ENCODE measurements at regions not wholly inside any gene's neighbourhood (a gene's known extent, or its start where the extent isn't known, plus 50 kb on each side); places are given as distances from the start of the nearest gene placed in this dataset.

DNA sequence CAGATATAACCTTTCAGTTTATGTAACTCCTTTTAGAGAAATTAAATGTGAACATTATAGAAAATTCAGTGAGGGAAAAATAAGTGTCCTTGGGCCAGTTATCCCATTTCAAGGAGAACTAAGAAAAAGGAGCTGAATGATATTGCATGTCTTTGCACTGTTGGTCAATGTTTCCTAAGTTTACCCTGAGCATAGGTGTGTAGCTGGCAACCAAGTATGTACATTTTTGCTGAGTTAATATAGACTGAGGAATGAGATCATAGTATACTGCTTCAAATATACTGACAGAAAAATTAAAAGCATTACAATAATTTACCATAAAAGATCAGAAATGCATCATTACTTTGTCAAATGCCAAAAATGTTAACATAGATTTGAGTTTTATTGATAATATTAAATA is 2128.7 kb upstream of the C9orf72 start:
- no peak for TF ChIP-seq EZH2 (IDR thresholded peaks at IDR 0.05; ENCODE audit: borderline replicate concordance, low read depth, low read length)
- no peak for TF ChIP-seq ZNF263 (CRISPR knock-in tag; IDR thresholded peaks at IDR 0.05; ENCODE audit: borderline replicate concordance)
- TF ChIP-seq, protein P1, sequence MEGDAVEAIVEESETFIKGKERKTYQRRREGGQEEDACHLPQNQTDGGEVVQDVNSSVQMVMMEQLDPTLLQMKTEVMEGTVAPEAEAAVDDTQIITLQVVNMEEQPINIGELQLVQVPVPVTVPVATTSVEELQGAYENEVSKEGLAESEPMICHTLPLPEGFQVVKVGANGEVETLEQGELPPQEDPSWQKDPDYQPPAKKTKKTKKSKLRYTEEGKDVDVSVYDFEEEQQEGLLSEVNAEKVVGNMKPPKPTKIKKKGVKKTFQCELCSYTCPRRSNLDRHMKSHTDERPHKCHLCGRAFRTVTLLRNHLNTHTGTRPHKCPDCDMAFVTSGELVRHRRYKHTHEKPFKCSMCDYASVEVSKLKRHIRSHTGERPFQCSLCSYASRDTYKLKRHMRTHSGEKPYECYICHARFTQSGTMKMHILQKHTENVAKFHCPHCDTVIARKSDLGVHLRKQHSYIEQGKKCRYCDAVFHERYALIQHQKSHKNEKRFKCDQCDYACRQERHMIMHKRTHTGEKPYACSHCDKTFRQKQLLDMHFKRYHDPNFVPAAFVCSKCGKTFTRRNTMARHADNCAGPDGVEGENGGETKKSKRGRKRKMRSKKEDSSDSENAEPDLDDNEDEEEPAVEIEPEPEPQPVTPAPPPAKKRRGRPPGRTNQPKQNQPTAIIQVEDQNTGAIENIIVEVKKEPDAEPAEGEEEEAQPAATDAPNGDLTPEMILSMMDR (IDR thresholded peaks at IDR 0.05 in 2 of 3, conservative IDR thresholded peaks at IDR 0.05 in 1 of 3; ENCODE audit: insufficient read depth in 2 of 3, low read depth in 1 of 3, low read length in 3 of 3) = no peak
- TF ChIP-seq FOSL1 (tag; conservative IDR thresholded peaks at IDR 0.05) = no peak
- no peak for TF ChIP-seq RFX5 (IDR thresholded peaks at IDR 0.05; ENCODE audit: low read depth, low read length)
- TF ChIP-seq, protein P2, sequence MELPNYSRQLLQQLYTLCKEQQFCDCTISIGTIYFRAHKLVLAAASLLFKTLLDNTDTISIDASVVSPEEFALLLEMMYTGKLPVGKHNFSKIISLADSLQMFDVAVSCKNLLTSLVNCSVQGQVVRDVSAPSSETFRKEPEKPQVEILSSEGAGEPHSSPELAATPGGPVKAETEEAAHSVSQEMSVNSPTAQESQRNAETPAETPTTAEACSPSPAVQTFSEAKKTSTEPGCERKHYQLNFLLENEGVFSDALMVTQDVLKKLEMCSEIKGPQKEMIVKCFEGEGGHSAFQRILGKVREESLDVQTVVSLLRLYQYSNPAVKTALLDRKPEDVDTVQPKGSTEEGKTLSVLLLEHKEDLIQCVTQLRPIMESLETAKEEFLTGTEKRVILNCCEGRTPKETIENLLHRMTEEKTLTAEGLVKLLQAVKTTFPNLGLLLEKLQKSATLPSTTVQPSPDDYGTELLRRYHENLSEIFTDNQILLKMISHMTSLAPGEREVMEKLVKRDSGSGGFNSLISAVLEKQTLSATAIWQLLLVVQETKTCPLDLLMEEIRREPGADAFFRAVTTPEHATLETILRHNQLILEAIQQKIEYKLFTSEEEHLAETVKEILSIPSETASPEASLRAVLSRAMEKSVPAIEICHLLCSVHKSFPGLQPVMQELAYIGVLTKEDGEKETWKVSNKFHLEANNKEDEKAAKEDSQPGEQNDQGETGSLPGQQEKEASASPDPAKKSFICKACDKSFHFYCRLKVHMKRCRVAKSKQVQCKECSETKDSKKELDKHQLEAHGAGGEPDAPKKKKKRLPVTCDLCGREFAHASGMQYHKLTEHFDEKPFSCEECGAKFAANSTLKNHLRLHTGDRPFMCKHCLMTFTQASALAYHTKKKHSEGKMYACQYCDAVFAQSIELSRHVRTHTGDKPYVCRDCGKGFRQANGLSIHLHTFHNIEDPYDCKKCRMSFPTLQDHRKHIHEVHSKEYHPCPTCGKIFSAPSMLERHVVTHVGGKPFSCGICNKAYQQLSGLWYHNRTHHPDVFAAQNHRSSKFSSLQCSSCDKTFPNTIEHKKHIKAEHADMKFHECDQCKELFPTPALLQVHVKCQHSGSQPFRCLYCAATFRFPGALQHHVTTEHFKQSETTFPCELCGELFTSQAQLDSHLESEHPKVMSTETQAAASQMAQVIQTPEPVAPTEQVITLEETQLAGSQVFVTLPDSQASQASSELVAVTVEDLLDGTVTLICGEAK (IDR thresholded peaks at IDR 0.05) = no peak
- TF ChIP-seq, protein P2 (CRISPR knock-in tag; IDR thresholded peaks at IDR 0.05) = no peak
- TF ChIP-seq, protein P3, sequence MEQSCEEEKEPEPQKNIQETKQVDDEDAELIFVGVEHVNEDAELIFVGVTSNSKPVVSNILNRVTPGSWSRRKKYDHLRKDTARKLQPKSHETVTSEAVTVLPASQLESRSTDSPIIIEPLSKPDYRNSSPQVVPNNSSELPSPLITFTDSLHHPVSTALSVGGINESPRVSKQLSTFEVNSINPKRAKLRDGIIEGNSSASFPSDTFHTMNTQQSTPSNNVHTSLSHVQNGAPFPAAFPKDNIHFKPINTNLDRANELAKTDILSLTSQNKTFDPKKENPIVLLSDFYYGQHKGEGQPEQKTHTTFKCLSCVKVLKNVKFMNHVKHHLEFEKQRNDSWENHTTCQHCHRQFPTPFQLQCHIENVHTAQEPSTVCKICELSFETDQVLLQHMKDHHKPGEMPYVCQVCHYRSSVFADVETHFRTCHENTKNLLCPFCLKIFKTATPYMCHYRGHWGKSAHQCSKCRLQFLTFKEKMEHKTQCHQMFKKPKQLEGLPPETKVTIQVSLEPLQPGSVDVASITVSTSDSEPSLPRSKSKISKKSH (CRISPR knock-in tag; IDR thresholded peaks at IDR 0.05) = no peak
- TF ChIP-seq ZNF589 (CRISPR knock-in tag; IDR thresholded peaks at IDR 0.05; ENCODE audit: low read depth) = no peak
- no peak for TF ChIP-seq JUN (IDR thresholded peaks at IDR 0.05; ENCODE audit: borderline replicate concordance, low read depth, low read length)
- TF ChIP-seq JUN (CRISPR knock-in tag; IDR thresholded peaks at IDR 0.05; ENCODE audit: borderline replicate concordance) = no peak
- TF ChIP-seq TCF7L2 (IDR thresholded peaks at IDR 0.05; ENCODE audit: low read depth, low read length) = no peak
- TF ChIP-seq, protein P4, sequence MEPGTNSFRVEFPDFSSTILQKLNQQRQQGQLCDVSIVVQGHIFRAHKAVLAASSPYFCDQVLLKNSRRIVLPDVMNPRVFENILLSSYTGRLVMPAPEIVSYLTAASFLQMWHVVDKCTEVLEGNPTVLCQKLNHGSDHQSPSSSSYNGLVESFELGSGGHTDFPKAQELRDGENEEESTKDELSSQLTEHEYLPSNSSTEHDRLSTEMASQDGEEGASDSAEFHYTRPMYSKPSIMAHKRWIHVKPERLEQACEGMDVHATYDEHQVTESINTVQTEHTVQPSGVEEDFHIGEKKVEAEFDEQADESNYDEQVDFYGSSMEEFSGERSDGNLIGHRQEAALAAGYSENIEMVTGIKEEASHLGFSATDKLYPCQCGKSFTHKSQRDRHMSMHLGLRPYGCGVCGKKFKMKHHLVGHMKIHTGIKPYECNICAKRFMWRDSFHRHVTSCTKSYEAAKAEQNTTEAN (CRISPR knock-in tag; IDR thresholded peaks at IDR 0.05) = no peak
- TF ChIP-seq, protein P5, sequence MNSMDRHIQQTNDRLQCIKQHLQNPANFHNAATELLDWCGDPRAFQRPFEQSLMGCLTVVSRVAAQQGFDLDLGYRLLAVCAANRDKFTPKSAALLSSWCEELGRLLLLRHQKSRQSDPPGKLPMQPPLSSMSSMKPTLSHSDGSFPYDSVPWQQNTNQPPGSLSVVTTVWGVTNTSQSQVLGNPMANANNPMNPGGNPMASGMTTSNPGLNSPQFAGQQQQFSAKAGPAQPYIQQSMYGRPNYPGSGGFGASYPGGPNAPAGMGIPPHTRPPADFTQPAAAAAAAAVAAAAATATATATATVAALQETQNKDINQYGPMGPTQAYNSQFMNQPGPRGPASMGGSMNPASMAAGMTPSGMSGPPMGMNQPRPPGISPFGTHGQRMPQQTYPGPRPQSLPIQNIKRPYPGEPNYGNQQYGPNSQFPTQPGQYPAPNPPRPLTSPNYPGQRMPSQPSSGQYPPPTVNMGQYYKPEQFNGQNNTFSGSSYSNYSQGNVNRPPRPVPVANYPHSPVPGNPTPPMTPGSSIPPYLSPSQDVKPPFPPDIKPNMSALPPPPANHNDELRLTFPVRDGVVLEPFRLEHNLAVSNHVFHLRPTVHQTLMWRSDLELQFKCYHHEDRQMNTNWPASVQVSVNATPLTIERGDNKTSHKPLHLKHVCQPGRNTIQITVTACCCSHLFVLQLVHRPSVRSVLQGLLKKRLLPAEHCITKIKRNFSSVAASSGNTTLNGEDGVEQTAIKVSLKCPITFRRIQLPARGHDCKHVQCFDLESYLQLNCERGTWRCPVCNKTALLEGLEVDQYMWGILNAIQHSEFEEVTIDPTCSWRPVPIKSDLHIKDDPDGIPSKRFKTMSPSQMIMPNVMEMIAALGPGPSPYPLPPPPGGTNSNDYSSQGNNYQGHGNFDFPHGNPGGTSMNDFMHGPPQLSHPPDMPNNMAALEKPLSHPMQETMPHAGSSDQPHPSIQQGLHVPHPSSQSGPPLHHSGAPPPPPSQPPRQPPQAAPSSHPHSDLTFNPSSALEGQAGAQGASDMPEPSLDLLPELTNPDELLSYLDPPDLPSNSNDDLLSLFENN (IDR thresholded peaks at IDR 0.05; ENCODE audit: low read depth in 2 of 2, low read length in 2 of 2) = no peak

Data from K562 (cell line).